Right lobe of liver (tissue), 4 donors: ENCODE measurements at regions not wholly inside any gene's neighbourhood (a gene's known extent, or its start where the extent isn't known, plus 50 kb on each side); places are given as distances from the start of the nearest gene placed in this dataset.

Source experiments
- CTCF ChIP-seq, 4 donors: fragments of 200-600 bp in 3 of 4; fragments of 450-650 bp in 1 of 4; IDR thresholded peaks; one replicate each; pipeline versions ENCODE4 v1.5.1 to v1.8.0; 2016 to 2022; ENCODE audit warnings: antibody characterized with exemption in 4 of 4, mild to moderate bottlenecking in 2 of 4
- POLR2A ChIP-seq: fragments of 450-650 bp; IDR thresholded peaks from one replicate; pipeline ENCODE4 v1.6.1; 2017; ENCODE audit warnings: antibody characterized with exemption, mild to moderate bottlenecking
- donor health status: DM: no; HTN: no; CAD: no.
- donor health status: DM: no; HTN: no; CAD: no.
- donor health status: DM: no; HTN: yes; CAD: no.

- TF ChIP-seq POLR2A: no peak
- no peak for TF ChIP-seq CTCF (IDR thresholded peaks at IDR 0.05)
Observed at GRCh38 chrX:138408101-138408500, 303.4 kb downstream of the FGF13 start.
